K562 (cell line): ENCODE measurements at regions not wholly inside any gene's neighbourhood (a gene's known extent, or its start where the extent isn't known, plus 50 kb on each side); places are given as distances from the start of the nearest gene placed in this dataset.

ENCODE experiments used
- ATAC-seq: fragments of 200-7000 bp; cut with Tn5 transposase; 3 replicates; pipeline ENCODE4 v1.9.1; 2020; ENCODE audit warnings: moderate library complexity
- BruUV-seq: library from RNA; stranded (reverse); fragments of 400-500 nt; replicated peaks from 2 replicates; lab custom pipeline; 2021; lab: Mats Ljungman, UMichigan
- CTCF ChIA-PET: fragments of 300-600 bp; formaldehyde crosslinking; extraction: SDS; loops from one replicate; lab custom pipeline; 2021; ENCODE audit warnings: low intra/inter-chr PET ratio; lab: Yijun Ruan, JAX
- POLR2A ChIA-PET: fragments of 300-600, 350-650 bp; sonication (Branson Sonifier 250); formaldehyde crosslinking; extraction: SDS; loops from one replicate; lab custom pipeline; 2021; ENCODE audit warnings: antibody characterized with exemption, inconsistent platforms; lab: Yijun Ruan, JAX
- DNase-seq, 4 experiments: peaks; one replicate each; pipeline versions ENCODE4 v3.0.0 to v3.0.0-alpha.2; 2011 to 2018; ENCODE audit warnings: low spot score in 3 of 4, mixed read lengths in 3 of 4; ENCODE audit errors: extremely low read depth in 1 of 4
- FAIRE-seq: peaks from 2 replicates; lab custom pipeline; 2011; peaks lifted over from hg19 to GRCh38; lab: Jason Lieb, UNC
- H2AFZ ChIP-seq: 2 replicates; pipeline ENCODE4 v1.6.0; 2011; ENCODE audit warnings: low read depth, low read length, control low read depth, inconsistent platforms
- H3K27ac ChIP-seq: fragments of 200-600 bp; 3 replicates; pipeline ENCODE4 v1.8.0; 2011; ENCODE audit warnings: low read depth, mild to moderate bottlenecking, control low read depth, inconsistent platforms, low read length, moderate library complexity, mixed read lengths; ENCODE audit errors: extremely low read depth
- H3K27me3 ChIP-seq, 2 experiments: fragments of 300-600 bp in 1 of 2; 2 replicates in 1 of 2; 3 replicates in 1 of 2; pipeline versions ENCODE4 v1.6.0 to v1.8.0; 2011; ENCODE audit warnings: inconsistent platforms in 2 of 2, low read length in 2 of 2, mild to moderate bottlenecking in 1 of 2, mixed read lengths in 1 of 2, moderate library complexity in 1 of 2; ENCODE audit not compliant: control insufficient read depth in 2 of 2, insufficient read depth in 2 of 2
- H3K36me3 ChIP-seq: fragments of 300-600 bp; 3 replicates; pipeline ENCODE4 v1.8.0; 2011; ENCODE audit warnings: mild to moderate bottlenecking, low read length, inconsistent platforms; ENCODE audit not compliant: control insufficient read depth, insufficient read depth
- H3K4me1 ChIP-seq, 2 experiments: fragments of 200-600 bp in 1 of 2; replicated peaks in 1 of 2; 2 replicates in 1 of 2; 3 replicates in 1 of 2; pipeline versions ENCODE4 v1.5.1 to v1.8.0; 2011; ENCODE audit warnings: inconsistent platforms in 2 of 2, low read length in 2 of 2, mild to moderate bottlenecking in 1 of 2, mixed read lengths in 1 of 2, moderate library complexity in 1 of 2; ENCODE audit not compliant: control insufficient read depth in 2 of 2, insufficient read depth in 2 of 2
- H3K4me2 ChIP-seq: 2 replicates; pipeline ENCODE4 v1.6.1; 2011; ENCODE audit warnings: low read length, control low read depth, inconsistent platforms, mixed read lengths; ENCODE audit not compliant: insufficient read depth
- H3K4me3 ChIP-seq: fragments of 200-600 bp; sonication (generic), shearing (Covaris generic); 2 replicates; pipeline ENCODE4 v1.5.1; 2016; ENCODE audit warnings: control low read depth, inconsistent platforms
- H3K79me2 ChIP-seq: fragments of 200-600 bp; 3 replicates; pipeline ENCODE4 v1.8.0; 2011; ENCODE audit warnings: low read length, inconsistent platforms; ENCODE audit not compliant: control insufficient read depth, insufficient read depth
- H3K9ac ChIP-seq, 2 experiments: 2 replicates each; pipeline versions ENCODE4 v1.6.0 to v1.6.1; 2011; ENCODE audit warnings: low read depth in 2 of 2, low read length in 2 of 2, control low read depth in 1 of 2, inconsistent platforms in 1 of 2, mild to moderate bottlenecking in 1 of 2, mixed read lengths in 1 of 2; ENCODE audit not compliant: insufficient read depth in 1 of 2
- H3K9me1 ChIP-seq: one replicate; pipeline ENCODE4 v1.6.0; 2011; ENCODE audit warnings: inconsistent platforms, mild to moderate bottlenecking, low read length, moderate library complexity; ENCODE audit not compliant: control insufficient read depth, insufficient read depth
- H3K9me3 ChIP-seq: replicated peaks from 2 replicates; pipeline ENCODE4 v1.5.1; 2011; ENCODE audit warnings: low read depth, low read length, inconsistent platforms; ENCODE audit not compliant: control insufficient read depth, insufficient read depth
- H4K20me1 ChIP-seq: replicated peaks from 2 replicates; pipeline ENCODE4 v1.6.1; 2011; ENCODE audit warnings: low read length, inconsistent platforms, mixed read lengths; ENCODE audit not compliant: control insufficient read depth, insufficient read depth
- CREBBP ChIP-seq: IDR thresholded peaks from one replicate; pipeline ENCODE4 v1.6.1; 2012; ENCODE audit warnings: low read depth, mild to moderate bottlenecking, control low read depth, inconsistent platforms, low read length
- ETS2 ChIP-seq: IDR thresholded peaks from 2 replicates; pipeline ENCODE4 v1.6.1; 2016; ENCODE audit warnings: borderline replicate concordance, missing genetic modification characterization, mild to moderate bottlenecking, moderate library complexity, missing compliant biosample characterization; ENCODE audit not compliant: poor library complexity, severe bottlenecking
- RAD21 ChIP-seq, 2 experiments: fragments of 250-450 bp in 1 of 2; fragments of 450-650 bp in 1 of 2; sonication (Bioruptor Pico) in 1 of 2; formaldehyde crosslinking in 1 of 2; IDR thresholded peaks in 1 of 2; conservative IDR thresholded peaks in 1 of 2; 2 replicates each; pipeline versions ENCODE4 v1.4.0 to v1.8.0; 2020 to 2022; ENCODE audit warnings: mild to moderate bottlenecking in 2 of 2, moderate library complexity in 1 of 2
- RBFOX2 ChIP-seq: fragments of 200-400 bp; formaldehyde crosslinking; IDR thresholded peaks from 2 replicates; pipeline ENCODE4 v1.6.1; 2017; ENCODE audit warnings: low read depth, mild to moderate bottlenecking, low read length, moderate library complexity
- RFX5 ChIP-seq: IDR thresholded peaks from 2 replicates; pipeline ENCODE4 v1.6.1; 2011; ENCODE audit warnings: low read depth, mild to moderate bottlenecking, improper control_type of control experiment, low read length
- SMARCA4 ChIP-seq: fragments of 450-650 bp; IDR thresholded peaks from 2 replicates; pipeline ENCODE4 v1.6.1; 2016
- WGBS: fragments of 100-300 bp; shearing (Covaris generic); methylation state at CpG from one replicate; pipeline ENCODE4 v1.1.6; 2016; ENCODE audit warnings: low coverage, mixed read lengths; ENCODE audit not compliant: insufficient coverage; ENCODE audit errors: missing lambda C conversion rate; 5-methylcytosine and 5-hydroxymethylcytosine counted together
- in situ Hi-C: fragments of 300-500 bp; cut with MboI; formaldehyde crosslinking; loops from 4 replicates; pipeline ENCODE4 v1.15.0; 2018; ENCODE audit warnings: inconsistent platforms, mixed read lengths
- intact Hi-C: fragments of 100-400 bp; cut with micrococcal nuclease; formaldehyde crosslinking; loops from 2 replicates; pipeline ENCODE4 v1.14.2; 2022
- TF ChIP-seq, protein P1 (sequence below), 3 experiments: IDR thresholded peaks in 2 of 3; conservative IDR thresholded peaks in 1 of 3; 2 replicates each; pipeline ENCODE4 v1.5.1; 2011 to 2012; ENCODE audit warnings: low read length in 3 of 3, mild to moderate bottlenecking in 3 of 3, control low read depth in 2 of 3, improper control_type of control experiment in 1 of 3, inconsistent platforms in 1 of 3, low read depth in 1 of 3, mixed read lengths in 1 of 3, moderate library complexity in 1 of 3; ENCODE audit not compliant: insufficient read depth in 2 of 3
- TF ChIP-seq, protein P2 (sequence below), 2 experiments: fragments of 450-650 bp; IDR thresholded peaks; 2 replicates each; pipeline ENCODE4 v1.6.1; 2018; ENCODE audit warnings: mild to moderate bottlenecking in 2 of 2, low read depth in 1 of 2; ENCODE audit not compliant: partially characterized antibody in 2 of 2
- TF ChIP-seq, protein P3 (sequence below): fragments of 450-650 bp; IDR thresholded peaks from 2 replicates; pipeline ENCODE4 v1.6.1; 2016; ENCODE audit warnings: borderline replicate concordance

GRCh38 chr14:87615822-87616679 is 376.9 kb downstream of the GALC start:
- under 1% methylated on average over 12 of the region's 12 CpGs for WGBS
- ATAC-seq (0 out of 3 replicates have a peak, but pooled peaks have one; percentile 47), DNase-seq (peak; percentile 35 to 52 (median 46)), FAIRE-seq (no peak)
- Histone ChIP-seq H3K9me3 (no peaks in the 10 kb centered on the region), H3K4me3 (no peak overlapping the region), H3K27me3 (no peaks in the 10 kb centered on the region), H3K9me1 (no peaks in the 10 kb centered on the region), H4K20me1 (no peaks in the 10 kb centered on the region), H2AFZ (no peak overlapping the region), H3K27ac (no peak overlapping the region), H3K9ac (no peak overlapping the region), H3K79me2 (no peaks in the 10 kb centered on the region), H3K4me1 (no peaks in the 10 kb centered on the region), H3K4me2 (no peak overlapping the region), H3K36me3 (no peaks in the 10 kb centered on the region)
- in situ Hi-C loops, result no loop called here
- CTCF ChIA-PET, result no interaction called here
- intact Hi-C loops, result no loop called here
- no TSS peak for BruUV-seq
- POLR2A ChIA-PET, result no interaction called here
- TF ChIP-seq RAD21 (CRISPR knock-in tag; conservative IDR thresholded peaks at IDR 0.05 in 1 of 2, IDR thresholded peaks at IDR 0.05 in 1 of 2) (peak in 1 of 2 experiments; percentile 47; a peak in 3 of 4 replicates), RFX5 (no peak), RBFOX2 (no peak), ETS2 (tag) (no peak), SMARCA4 (no peak), CREBBP (no peak)
- TF ChIP-seq, protein P1, sequence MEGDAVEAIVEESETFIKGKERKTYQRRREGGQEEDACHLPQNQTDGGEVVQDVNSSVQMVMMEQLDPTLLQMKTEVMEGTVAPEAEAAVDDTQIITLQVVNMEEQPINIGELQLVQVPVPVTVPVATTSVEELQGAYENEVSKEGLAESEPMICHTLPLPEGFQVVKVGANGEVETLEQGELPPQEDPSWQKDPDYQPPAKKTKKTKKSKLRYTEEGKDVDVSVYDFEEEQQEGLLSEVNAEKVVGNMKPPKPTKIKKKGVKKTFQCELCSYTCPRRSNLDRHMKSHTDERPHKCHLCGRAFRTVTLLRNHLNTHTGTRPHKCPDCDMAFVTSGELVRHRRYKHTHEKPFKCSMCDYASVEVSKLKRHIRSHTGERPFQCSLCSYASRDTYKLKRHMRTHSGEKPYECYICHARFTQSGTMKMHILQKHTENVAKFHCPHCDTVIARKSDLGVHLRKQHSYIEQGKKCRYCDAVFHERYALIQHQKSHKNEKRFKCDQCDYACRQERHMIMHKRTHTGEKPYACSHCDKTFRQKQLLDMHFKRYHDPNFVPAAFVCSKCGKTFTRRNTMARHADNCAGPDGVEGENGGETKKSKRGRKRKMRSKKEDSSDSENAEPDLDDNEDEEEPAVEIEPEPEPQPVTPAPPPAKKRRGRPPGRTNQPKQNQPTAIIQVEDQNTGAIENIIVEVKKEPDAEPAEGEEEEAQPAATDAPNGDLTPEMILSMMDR (IDR thresholded peaks at IDR 0.05 in 2 of 3, conservative IDR thresholded peaks at IDR 0.05 in 1 of 3; ENCODE audit: insufficient read depth in 2 of 3, low read depth in 1 of 3, low read length in 3 of 3), result peak; percentile 38 to 47 (median 47); a peak in 5 of 6 replicates
- TF ChIP-seq, protein P2, sequence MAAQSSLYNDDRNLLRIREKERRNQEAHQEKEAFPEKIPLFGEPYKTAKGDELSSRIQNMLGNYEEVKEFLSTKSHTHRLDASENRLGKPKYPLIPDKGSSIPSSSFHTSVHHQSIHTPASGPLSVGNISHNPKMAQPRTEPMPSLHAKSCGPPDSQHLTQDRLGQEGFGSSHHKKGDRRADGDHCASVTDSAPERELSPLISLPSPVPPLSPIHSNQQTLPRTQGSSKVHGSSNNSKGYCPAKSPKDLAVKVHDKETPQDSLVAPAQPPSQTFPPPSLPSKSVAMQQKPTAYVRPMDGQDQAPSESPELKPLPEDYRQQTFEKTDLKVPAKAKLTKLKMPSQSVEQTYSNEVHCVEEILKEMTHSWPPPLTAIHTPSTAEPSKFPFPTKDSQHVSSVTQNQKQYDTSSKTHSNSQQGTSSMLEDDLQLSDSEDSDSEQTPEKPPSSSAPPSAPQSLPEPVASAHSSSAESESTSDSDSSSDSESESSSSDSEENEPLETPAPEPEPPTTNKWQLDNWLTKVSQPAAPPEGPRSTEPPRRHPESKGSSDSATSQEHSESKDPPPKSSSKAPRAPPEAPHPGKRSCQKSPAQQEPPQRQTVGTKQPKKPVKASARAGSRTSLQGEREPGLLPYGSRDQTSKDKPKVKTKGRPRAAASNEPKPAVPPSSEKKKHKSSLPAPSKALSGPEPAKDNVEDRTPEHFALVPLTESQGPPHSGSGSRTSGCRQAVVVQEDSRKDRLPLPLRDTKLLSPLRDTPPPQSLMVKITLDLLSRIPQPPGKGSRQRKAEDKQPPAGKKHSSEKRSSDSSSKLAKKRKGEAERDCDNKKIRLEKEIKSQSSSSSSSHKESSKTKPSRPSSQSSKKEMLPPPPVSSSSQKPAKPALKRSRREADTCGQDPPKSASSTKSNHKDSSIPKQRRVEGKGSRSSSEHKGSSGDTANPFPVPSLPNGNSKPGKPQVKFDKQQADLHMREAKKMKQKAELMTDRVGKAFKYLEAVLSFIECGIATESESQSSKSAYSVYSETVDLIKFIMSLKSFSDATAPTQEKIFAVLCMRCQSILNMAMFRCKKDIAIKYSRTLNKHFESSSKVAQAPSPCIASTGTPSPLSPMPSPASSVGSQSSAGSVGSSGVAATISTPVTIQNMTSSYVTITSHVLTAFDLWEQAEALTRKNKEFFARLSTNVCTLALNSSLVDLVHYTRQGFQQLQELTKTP (IDR thresholded peaks at IDR 0.05; ENCODE audit: low read depth in 1 of 2, partially characterized antibody in 2 of 2), result no peak
- TF ChIP-seq, protein P3, sequence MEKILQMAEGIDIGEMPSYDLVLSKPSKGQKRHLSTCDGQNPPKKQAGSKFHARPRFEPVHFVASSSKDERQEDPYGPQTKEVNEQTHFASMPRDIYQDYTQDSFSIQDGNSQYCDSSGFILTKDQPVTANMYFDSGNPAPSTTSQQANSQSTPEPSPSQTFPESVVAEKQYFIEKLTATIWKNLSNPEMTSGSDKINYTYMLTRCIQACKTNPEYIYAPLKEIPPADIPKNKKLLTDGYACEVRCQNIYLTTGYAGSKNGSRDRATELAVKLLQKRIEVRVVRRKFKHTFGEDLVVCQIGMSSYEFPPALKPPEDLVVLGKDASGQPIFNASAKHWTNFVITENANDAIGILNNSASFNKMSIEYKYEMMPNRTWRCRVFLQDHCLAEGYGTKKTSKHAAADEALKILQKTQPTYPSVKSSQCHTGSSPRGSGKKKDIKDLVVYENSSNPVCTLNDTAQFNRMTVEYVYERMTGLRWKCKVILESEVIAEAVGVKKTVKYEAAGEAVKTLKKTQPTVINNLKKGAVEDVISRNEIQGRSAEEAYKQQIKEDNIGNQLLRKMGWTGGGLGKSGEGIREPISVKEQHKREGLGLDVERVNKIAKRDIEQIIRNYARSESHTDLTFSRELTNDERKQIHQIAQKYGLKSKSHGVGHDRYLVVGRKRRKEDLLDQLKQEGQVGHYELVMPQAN, result no peak
